Heart left ventricle (tissue), 13 donors: ENCODE measurements at regions not wholly inside any gene's neighbourhood (a gene's known extent, or its start where the extent isn't known, plus 50 kb on each side); places are given as distances from the start of the nearest gene placed in this dataset.
A peak's percentile ranks its signal among the peaks of the same experiment; 100 is the strongest.

Experiments
- CTCF ChIP-seq, 12 donors: fragments of 200-600 bp; sonication (generic) in 4 of 12; IDR thresholded peaks; one replicate each; pipeline versions ENCODE4 v1.5.0 to v1.8.0; 2018 to 2022; ENCODE audit warnings: antibody characterized with exemption in 12 of 12, mild to moderate bottlenecking in 5 of 12
- POLR2A ChIP-seq, 2 donors: fragments of 450-650 bp; IDR thresholded peaks; one replicate each; pipeline ENCODE4 v1.6.1; 2017; ENCODE audit warnings: antibody characterized with exemption in 2 of 2, mild to moderate bottlenecking in 2 of 2, moderate library complexity in 2 of 2
- donor health status: ischemic (EF 13 %, LVEDD 7.1; RV severe dilation, severe dysfunction).
- donor health status: DM: no; HTN: yes; CAD: no.
- donor health status: DM: no; HTN: no; CAD: no.
- donor health status: ischemic (EF 25% LVEDD 6.9; RV normal size, moderate dysfunction).
- donor health status: ischemic (EF 25% LVEDD 5.7; RV mildly dilated, moderate dysfunction).
- donor health status: ischemic (EF 35%, LVEDD 5.7; RV mildly dilated, moderate dysfunction).
- donor health status: nonischemic (EF 11% LVEDD 7.7; RV severe dilation, severe dysfunction).
- donor health status: DM: yes; HTN: yes; CAD: no.
- donor health status: PGD.
- donor health status: ischemic (EF 29% LVEDD 5.4; RV normal size, mild dysfunction).
- donor health status: nonischemic (EF 23%, LVEDD 6.1; RV moderate dilation, normal function).

- peak; percentile 54 to 85 (median 78) for TF ChIP-seq CTCF (IDR thresholded peaks at IDR 0.05)
- no peak for TF ChIP-seq POLR2A (IDR thresholded peaks at IDR 0.05)
These were observed 600.6 kb downstream of the ANKRD50 start for GRCh38 chr4:124111922-124112321.
